Common myeloid progenitor, CD34-positive (primary cell): ENCODE measurements at regions not wholly inside any gene's neighbourhood (a gene's known extent, or its start where the extent isn't known, plus 50 kb on each side); places are given as distances from the start of the nearest gene placed in this dataset.
"Not testable (repeated sequence)": the region's sequence is repeated elsewhere in the genome, so short reads cannot be mapped to it uniquely, and the experiment has no call there.

Experiments
- CTCF ChIA-PET: fragments of 350-600 bp; sonication (Branson Sonifier 250); formaldehyde crosslinking; loops from one replicate; lab custom pipeline; 2021; ENCODE audit warnings: antibody characterized with exemption; lab: Charles Lee
- POLR2A ChIA-PET: fragments of 350-600 bp; sonication (Branson Sonifier 250); formaldehyde crosslinking; loops from one replicate; lab custom pipeline; 2021; ENCODE audit warnings: antibody characterized with exemption; lab: Charles Lee
- DNase-seq, 3 donors: peaks; one replicate each; pipeline versions ENCODE4 v3.0.0 to v3.0.0-alpha.2; 2013
- H3K27ac ChIP-seq, 2 experiments: 1 replicate in 1 of 2; 2 replicates in 1 of 2; pipeline ENCODE4 v1.7.0; 2013; ENCODE audit warnings: inconsistent platforms in 2 of 2, low read length in 2 of 2, mild to moderate bottlenecking in 2 of 2, low read depth in 1 of 2, moderate library complexity in 1 of 2; ENCODE audit not compliant: severe bottlenecking in 2 of 2, insufficient read depth in 1 of 2, poor library complexity in 1 of 2
- H3K27me3 ChIP-seq, 5 experiments: replicated peaks in 2 of 5; 1 replicate in 3 of 5; 2 replicates in 2 of 5; pipeline versions ENCODE4 v1.6.1 to v1.7.0; 2013; ENCODE audit warnings: low read length in 4 of 5, mild to moderate bottlenecking in 2 of 5, moderate library complexity in 2 of 5, inconsistent platforms in 1 of 5; ENCODE audit not compliant: insufficient read depth in 5 of 5, control insufficient read depth in 4 of 5
- H3K36me3 ChIP-seq, 4 experiments: 1 replicate in 2 of 4; 2 replicates in 2 of 4; pipeline versions ENCODE4 v1.6.1 to v1.7.0; 2013; ENCODE audit warnings: low read length in 3 of 4, control low read depth in 1 of 4, mild to moderate bottlenecking in 1 of 4; ENCODE audit not compliant: control insufficient read depth in 4 of 4, insufficient read depth in 4 of 4
- H3K4me1 ChIP-seq, 4 experiments: 1 replicate in 3 of 4; 2 replicates in 1 of 4; pipeline versions ENCODE4 v1.6.1 to v1.7.1; 2013; ENCODE audit warnings: low read length in 3 of 4, mild to moderate bottlenecking in 3 of 4, control low read depth in 1 of 4, inconsistent platforms in 1 of 4, moderate library complexity in 1 of 4; ENCODE audit not compliant: control insufficient read depth in 4 of 4, insufficient read depth in 4 of 4; ENCODE audit errors: control extremely low read depth in 1 of 4
- H3K4me3 ChIP-seq, 7 experiments: 1 replicate in 4 of 7; 2 replicates in 3 of 7; pipeline versions ENCODE4 v1.5.1 to v1.7.0; 2013; ENCODE audit warnings: mild to moderate bottlenecking in 7 of 7, low read length in 6 of 7, moderate library complexity in 6 of 7, inconsistent platforms in 2 of 7, low read depth in 2 of 7, control low read depth in 1 of 7; ENCODE audit not compliant: insufficient read depth in 4 of 7, control insufficient read depth in 1 of 7; ENCODE audit errors: extremely low read depth in 1 of 7
- H3K9me3 ChIP-seq, 5 experiments: 1 replicate in 4 of 5; 2 replicates in 1 of 5; pipeline versions ENCODE4 v1.6.1 to v1.7.1; 2013; ENCODE audit warnings: low read length in 4 of 5, mild to moderate bottlenecking in 2 of 5, inconsistent platforms in 1 of 5, low read depth in 1 of 5, moderate library complexity in 1 of 5; ENCODE audit not compliant: control insufficient read depth in 4 of 5, insufficient read depth in 2 of 5; ENCODE audit errors: control extremely low read depth in 1 of 5
- WGBS: methylation state at CpG from one replicate; pipeline ENCODE4 v1.1.5; 2013; ENCODE audit not compliant: insufficient coverage; 5-methylcytosine and 5-hydroxymethylcytosine counted together

DNA sequence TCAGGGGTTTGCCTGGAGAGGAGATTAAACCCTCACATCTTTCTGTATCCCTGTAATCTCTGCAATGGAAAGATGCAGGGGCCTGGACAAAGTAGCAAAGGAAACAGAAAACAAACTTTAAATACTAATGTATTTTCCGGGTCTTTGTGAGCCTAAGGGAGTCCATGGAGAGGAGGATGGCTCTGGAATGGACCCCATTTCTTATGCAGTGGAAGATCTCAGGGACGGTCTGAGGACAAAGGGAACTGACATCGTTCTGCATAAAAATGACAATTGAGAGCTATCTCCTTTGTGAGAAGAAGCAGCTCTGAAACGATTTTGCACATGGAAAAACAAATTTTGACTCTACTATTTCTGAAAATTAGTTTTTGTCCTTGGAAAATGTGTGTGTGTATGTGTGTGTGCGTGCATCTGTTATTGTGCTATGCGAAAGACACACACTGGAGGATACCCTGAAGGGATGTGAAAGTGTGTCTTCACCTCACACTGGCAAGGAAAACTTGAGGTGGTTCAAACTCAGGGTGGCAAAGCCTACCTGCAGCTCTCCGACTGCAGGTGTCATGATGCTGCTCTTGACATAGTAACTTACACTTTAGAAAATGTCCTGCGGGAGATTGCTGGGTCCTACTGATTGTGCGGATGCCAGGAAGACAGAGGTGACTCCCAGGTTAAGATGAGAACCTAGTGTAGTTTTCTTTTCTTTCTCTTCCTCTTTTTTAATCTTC, 126.4 kb upstream of the JADE1 start:
- ChIA-PET CTCF (no interaction called here), POLR2A (no interaction called here)
- no peak overlapping the region for H3K4me3 ChIP-seq
- DNase-seq, result no peak
- H3K27ac ChIP-seq, result no peak overlapping the region
- WGBS, result 63% methylated on average over 6 of the region's 9 CpGs
- H3K9me3 ChIP-seq, result no peaks in the 10 kb centered on the region
- no peaks in the 10 kb centered on the region for H3K36me3 ChIP-seq
- no peaks in the 10 kb centered on the region for H3K27me3 ChIP-seq
- no peaks in the 10 kb centered on the region for H3K4me1 ChIP-seq

- no peak overlapping the region for H3K27ac ChIP-seq
- no CpG with 5 or more reads among the region's 1 CpG for WGBS
These were observed 133.4 kb upstream of the JADE1 start for GRCh38 chr4:128676095-128676494.

DNA sequence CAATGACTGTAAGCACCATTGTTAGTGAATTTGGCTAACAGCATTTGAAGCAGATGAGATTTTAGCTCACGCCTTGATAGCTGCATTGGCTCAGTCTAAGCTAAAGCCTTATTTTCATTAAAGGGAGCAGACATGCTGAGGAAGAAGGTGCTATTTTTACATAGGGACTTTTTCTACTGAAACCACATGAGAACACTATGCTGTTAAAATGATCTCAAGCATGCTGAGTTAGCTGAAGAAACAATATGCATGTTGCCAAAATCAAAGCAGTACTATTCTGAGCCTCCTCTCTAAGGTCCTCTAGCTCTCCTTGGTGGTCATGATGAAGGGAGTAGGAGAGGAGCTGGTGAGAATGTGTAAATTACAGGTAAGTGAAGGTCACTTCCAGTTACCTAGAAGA, 134.4 kb upstream of the JADE1 start:
- no peaks in the 10 kb centered on the region for H3K4me1 ChIP-seq
- DNase-seq, result no peak
- no peaks in the 10 kb centered on the region for H3K36me3 ChIP-seq
- ChIA-PET CTCF (no interaction called here), POLR2A (no interaction called here)
- WGBS, result 90% methylated on average over 1 of the region's 1 CpG
- no peaks in the 10 kb centered on the region for H3K27me3 ChIP-seq
- H3K4me3 ChIP-seq, result no peak overlapping the region
- H3K27ac ChIP-seq, result no peak overlapping the region
- H3K9me3 ChIP-seq, result no peaks in the 10 kb centered on the region

More at GRCh38 chr4:128676095-128676494, 133.4 kb upstream of the JADE1 start:
- no peak for DNase-seq
- Histone ChIP-seq H3K4me1 (no peaks in the 10 kb centered on the region), H3K4me3 (no peak overlapping the region), H3K27me3 (no peaks in the 10 kb centered on the region), H3K9me3 (no peaks in the 10 kb centered on the region), H3K36me3 (no peaks in the 10 kb centered on the region)
- ChIA-PET POLR2A (interaction anchor here (0.5 kb wide), 1 partner anchor 253 kb away, joined by 4 read pairs; no protein-coding TSS in a partner anchor), CTCF (no interaction called here)

DNA sequence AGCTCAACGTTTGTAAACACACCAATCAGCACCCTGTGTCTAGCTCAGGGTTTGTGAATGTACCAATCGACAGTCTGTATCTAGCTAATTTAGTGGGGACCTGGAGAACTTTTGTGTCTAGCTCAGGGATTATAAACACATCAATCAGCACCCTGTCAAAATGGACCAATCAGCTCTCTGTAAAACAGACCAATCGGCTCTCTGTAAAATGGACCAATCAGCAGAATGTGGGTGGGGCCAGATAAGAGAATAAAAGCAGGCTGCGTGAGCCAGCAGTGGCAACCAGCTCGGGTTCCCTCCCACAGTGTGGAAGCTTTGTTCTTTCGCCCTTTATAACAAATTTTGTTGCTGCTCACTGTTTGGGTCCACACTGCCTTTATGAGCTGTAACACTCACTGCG, 136.3 kb upstream of the JADE1 start:
- CTCF ChIA-PET, H3K27me3 ChIP-seq, DNase-seq, H3K4me3 ChIP-seq, H3K9me3 ChIP-seq, H3K36me3 ChIP-seq, POLR2A ChIA-PET, H3K4me1 ChIP-seq, H3K27ac ChIP-seq: not testable (repeated sequence)
- 95% methylated on average over 5 of the region's 7 CpGs for WGBS

GRCh38 chr4:128672596-128672995, 136.9 kb upstream of the JADE1 start:
- H3K4me3 ChIP-seq, H3K27ac ChIP-seq, H3K27me3 ChIP-seq, DNase-seq, H3K36me3 ChIP-seq, CTCF ChIA-PET, POLR2A ChIA-PET, H3K9me3 ChIP-seq, H3K4me1 ChIP-seq: not testable (repeated sequence)
- WGBS, result 99% methylated on average over 18 of the region's 22 CpGs

- Histone ChIP-seq H3K36me3 (no peaks in the 10 kb centered on the region), H3K9me3 (no peaks in the 10 kb centered on the region), H3K27me3 (no peaks in the 10 kb centered on the region), H3K4me1 (no peaks in the 10 kb centered on the region), H3K4me3 (no peak overlapping the region), H3K27ac (no peak overlapping the region)
- 91% methylated on average over 4 of the region's 4 CpGs for WGBS
- no peak for DNase-seq
- ChIA-PET CTCF (no interaction called here), POLR2A (no interaction called here)
These were observed 139.0 kb upstream of the JADE1 start for GRCh38 chr4:128670513-128670912.

DNA sequence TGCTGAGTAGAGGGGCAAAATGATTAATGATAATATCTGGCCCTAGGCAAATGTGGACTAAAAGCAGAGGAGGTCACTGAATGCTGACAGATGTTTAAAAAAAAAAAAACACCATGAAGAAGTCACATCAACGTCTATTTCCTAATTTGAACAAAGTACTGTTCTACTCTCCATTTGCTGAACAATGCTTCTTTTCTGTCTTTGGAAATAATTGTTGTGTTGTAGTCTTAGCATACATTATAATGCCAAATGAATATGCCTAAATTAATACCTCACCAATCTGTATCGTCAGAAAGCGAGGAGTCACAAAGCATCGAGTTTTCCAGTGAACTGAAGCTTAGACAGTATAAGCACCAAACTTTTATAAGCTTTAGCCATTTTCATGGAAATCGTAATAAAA, 140.9 kb upstream of the JADE1 start:
- Histone ChIP-seq H3K4me1 (no peaks in the 10 kb centered on the region), H3K27me3 (no peaks in the 10 kb centered on the region), H3K27ac (no peak overlapping the region), H3K36me3 (no peaks in the 10 kb centered on the region), H3K9me3 (no peaks in the 10 kb centered on the region), H3K4me3 (no peak overlapping the region)
- ChIA-PET POLR2A (no interaction called here), CTCF (no interaction called here)
- 97% methylated on average over 4 of the region's 5 CpGs for WGBS
- DNase-seq, result no peak
